Fibroblast of lung (primary cell): ENCODE measurements at regions not wholly inside any gene's neighbourhood (a gene's known extent, or its start where the extent isn't known, plus 50 kb on each side); places are given as distances from the start of the nearest gene placed in this dataset.

Experiments
- CTCF ChIP-seq, 2 donors: IDR thresholded peaks in 1 of 2; conservative IDR thresholded peaks in 1 of 2; 1 replicate in 1 of 2; 2 replicates in 1 of 2; pipeline ENCODE4 v1.5.1; 2011 to 2012; ENCODE audit warnings: low read length in 2 of 2, control low read depth in 1 of 2, inconsistent platforms in 1 of 2, low read depth in 1 of 2, mild to moderate bottlenecking in 1 of 2
- EZH2 ChIP-seq: IDR thresholded peaks from 2 replicates; pipeline ENCODE4 v1.5.1; 2012; ENCODE audit warnings: low read length, control low read depth, mild to moderate bottlenecking; ENCODE audit errors: missing control alignments

DNA sequence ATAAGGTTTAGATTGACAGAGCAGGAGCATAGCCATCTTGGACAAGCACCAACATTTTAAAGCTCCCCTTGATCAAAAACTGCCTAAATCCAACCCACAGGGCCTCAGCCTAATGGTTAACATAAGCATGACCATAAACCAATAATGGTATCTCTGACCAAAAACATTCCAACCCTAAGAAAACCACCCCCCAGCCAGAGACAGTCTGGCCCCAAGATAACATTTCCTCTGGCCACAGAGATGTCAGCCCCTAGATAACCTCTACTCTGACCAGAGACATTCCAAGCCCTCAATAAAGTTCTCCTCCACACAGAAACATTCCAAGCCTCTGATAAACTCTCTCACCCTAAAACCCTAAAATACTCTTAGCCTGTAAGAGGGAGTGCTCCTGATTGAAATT, 164.4 kb downstream of the DDX3Y start:
- TF ChIP-seq CTCF (conservative IDR thresholded peaks at IDR 0.05 in 1 of 2, IDR thresholded peaks at IDR 0.05 in 1 of 2; ENCODE audit: low read depth in 1 of 2, low read length in 2 of 2), result no peak
- TF ChIP-seq EZH2, result no peak
